AG08395 (cell line): ENCODE measurements at regions not wholly inside any gene's neighbourhood (a gene's known extent, or its start where the extent isn't known, plus 50 kb on each side); places are given as distances from the start of the nearest gene placed in this dataset.
"Not testable (repeated sequence)": the region's sequence is repeated elsewhere in the genome, so short reads cannot be mapped to it uniquely, and the experiment has no call there.

Experiments
- DNase-seq: peaks from one replicate; pipeline ENCODE4 v3.0.0; 2012; ENCODE audit warnings: mixed read lengths, low spot score

DNA sequence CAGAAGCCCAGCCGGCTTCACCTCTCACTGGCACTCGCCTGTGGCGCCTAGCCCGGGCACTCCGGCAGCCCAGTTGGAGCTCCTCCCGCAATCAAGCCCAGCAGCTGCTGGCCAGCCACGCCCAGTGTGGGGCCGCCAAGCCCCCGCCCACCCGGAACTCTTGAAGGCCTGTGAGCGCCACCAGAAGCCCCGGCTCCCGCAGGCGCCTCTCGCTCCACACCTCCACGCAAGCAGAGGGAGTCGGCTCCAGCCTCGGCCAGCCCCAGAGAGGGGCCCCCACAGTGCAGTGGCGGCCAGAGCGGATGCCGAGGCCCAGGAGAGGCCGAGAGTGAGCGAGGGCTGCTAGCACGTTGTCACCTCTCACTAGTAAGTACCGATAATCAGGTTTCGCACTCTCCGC is 240.7 kb downstream of the TFEC start:
- DNase-seq = no peak

DNA sequence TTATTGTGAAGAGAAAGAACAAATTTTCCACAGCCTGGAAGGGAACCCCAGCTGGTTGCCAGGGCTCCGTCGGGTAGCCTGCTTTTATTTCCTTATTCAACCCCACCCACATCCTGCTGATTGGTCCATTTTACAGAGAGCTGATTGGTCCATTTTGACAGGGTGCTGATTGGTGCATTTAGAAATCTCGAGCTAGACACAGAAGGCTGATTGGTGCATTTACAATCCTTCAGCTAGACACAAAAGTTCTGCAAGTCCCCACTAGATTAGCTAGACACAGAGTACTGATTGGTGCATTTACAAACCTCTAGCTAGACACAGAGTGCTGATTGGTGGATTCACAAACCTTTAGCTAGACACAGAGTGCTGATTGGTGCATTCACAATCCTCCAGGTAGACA is 241.1 kb downstream of the TFEC start:
- DNase-seq = not testable (repeated sequence)

DNA sequence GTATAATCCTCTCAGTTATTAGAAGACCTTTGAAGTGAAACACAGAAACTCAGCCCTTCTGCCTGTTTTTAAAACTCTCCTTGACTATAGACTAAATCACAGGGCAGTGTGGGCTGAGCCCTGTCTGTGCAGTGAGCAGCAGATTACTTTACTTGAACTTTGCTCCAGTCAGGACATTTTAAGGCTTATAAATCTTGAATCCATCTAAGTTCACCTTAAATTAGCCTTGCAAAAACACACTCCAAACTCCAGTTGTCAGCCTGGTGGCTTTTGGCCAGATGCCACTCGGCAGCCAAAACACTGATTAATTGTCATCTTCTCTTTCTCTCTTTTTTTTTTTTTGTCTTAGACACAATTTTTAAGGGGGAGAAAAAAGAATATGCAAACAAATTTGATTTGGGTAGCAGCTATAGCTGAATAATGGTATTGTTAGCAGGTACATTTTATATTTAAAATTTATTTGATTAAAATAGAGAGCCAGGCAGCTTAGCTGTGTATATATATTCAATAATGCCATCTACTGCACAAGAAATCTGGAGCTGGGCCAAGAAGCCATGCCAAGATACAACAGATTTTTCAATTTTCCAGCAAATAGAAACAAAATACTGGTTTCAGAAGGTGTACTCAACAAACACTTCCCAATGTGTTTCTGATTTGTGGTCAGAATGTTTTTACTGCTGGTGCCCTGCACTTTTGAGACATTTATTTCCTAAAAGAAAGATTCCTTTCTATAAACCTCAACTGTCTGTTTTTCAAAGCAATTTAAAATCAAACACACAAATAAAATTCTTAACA is 247.7 kb downstream of the TFEC start:
- no peak for DNase-seq

DNA sequence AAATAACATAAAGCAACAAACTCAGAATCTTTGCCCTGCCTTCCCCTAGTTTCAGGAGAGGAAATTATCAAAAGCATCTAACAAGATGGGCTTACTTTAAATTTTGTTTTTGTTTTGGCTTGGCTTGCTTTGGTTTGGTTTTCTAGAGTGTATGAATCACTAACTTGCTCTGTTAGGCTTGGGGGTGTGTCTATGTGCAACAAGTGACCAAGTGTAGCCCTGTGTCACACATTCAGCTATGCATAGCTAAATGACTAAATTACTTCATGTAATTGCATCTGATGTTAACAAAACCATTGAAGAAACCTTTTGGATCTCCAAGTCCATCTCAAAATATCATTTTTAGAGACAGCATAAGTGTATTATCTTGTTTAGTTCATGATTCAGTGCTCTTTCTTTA is 251.0 kb downstream of the TFEC start:
- peak; percentile 10 for DNase-seq

DNA sequence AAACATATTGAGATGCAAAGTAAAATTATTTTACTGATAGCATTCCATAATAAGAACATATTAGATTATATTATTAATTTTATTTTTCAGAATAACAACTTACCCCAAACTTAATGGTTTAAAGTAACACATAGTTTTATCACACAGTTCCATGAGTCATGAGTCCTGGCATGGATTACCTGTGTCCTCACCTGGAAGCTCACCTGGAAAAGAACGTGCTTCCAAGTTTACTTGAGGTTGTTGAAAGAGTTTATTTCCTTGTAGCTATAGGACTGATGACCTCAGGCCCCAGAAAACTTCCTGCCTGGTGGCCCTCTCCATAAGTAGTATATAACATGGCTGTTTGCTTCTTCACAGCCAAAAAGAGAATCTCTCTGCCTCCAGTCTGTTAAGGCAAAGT is 254.6 kb downstream of the TFEC start:
- DNase-seq = no peak

DNA sequence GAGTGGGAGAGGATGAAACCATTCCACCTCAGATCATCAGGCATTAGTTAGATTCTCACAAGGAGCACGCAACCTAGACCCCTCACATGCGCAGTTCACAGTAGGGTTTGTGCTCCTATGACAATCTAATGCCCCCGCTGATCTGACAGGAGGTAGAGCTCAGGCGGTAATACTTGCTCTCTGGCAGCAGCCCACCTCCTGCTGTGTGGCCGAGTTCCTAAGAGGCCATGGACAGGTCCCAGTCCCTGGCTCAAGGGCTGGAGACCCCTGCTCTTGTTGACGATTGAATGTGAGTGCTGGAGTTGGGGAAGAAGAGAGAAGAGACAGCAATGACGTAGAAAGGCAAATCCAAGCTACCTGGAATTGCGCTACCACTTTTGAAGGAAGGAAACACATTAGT is 267.2 kb downstream of the TFEC start:
- DNase-seq = no peak

DNA sequence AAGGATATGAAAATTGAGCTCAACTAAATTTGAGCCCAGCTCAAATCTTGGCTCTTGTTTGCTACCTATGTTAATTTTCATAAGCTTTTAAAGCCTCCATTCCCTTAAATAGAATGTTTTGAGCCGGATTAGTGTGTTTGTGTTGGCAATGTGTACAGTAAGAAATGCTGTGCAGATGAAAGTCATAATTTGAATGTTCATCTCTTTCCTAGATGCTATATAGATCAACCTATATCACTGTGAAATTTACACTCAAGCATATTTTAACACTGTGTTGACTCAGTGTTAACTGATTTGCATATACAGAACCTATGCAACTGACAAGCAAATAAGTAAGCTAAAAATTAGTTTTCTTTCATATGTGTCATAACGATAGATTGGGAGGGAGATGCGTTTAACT is 272.5 kb downstream of the TFEC start:
- no peak for DNase-seq

DNA sequence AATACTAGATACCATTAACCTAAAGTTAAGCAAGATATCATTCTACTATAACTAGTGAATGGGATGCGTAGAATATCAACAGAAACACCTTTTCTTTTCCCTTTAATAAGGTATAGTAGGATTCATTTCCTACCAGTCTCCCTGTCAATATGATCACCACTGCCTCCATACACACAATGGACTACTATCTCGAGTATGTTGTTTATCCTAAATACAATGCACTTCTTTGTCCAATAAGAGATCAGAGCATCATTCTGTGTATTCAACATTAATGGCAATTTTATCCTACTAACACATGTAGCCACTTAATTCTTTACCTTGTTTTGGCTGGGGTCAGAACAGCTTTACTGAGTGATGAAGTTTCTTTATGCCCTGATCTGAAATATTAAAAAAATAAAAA is 276.3 kb downstream of the TFEC start:
- no peak for DNase-seq

DNA sequence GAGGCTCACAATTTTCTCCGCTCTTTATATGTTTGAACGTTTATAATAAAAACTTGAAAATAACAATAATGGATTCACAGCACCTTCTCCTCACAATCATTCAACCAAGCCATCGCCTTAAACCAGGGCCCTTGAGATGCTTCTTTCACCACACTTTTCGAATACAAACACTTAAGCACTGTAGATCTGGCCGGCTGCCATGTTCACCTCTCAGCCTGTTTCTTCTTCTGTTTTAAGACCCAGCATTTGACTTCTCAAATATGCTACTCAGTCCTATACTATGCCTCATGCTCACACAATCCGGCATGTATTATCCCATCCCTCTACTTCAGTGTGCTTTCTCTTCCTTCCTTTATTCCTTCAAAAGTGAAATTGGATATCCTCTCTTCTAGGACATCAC is 280.6 kb downstream of the TFEC start:
- DNase-seq = no peak

DNA sequence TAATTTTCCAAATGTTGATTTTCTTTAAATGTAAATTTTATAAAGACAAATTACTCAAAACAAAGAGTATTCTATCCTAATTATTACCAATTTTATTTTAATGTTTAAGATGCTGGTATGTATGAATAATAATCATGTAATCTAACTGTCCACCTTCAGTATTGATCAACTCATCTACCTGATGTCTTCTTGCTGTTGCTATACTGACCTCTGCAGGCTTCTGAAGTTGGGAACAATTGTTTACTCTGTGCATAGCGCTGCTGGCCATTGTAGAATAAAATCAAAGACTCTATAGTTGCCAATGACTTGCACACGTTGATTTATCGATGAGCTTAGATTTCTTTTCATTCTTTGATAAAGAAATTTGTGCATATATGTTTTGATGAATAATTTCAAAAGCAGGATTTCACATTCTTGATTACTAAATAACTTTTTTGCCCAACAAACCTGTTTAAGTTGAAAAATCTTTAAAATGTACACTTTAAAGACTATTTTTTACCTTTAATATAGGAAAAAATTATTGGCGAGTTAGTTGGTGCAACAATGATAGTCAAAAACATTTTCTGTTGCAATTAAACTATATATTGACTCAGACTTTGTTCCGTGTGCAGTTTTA is 282.3 kb downstream of the TFEC start:
- no peak for DNase-seq

DNA sequence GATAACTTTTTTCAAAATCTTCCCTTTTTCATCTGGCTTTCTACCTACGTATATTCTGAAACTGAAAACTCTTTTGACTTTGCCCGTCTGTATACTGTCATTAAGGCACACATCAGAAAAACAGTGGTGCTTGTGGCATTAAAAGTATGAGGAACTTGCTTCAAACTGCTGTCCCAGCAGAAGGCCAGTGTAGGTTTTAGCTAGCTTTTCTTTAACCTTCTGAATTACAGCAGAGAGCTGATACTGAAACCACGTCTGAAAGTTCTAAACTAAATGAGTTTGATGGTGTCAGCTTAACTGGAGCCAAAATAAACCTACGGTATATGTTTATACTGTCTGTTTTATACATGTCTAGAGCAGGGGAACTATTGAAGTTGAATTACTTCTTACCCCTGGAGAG is 283.4 kb downstream of the TFEC start:
- peak; percentile 4 for DNase-seq

DNA sequence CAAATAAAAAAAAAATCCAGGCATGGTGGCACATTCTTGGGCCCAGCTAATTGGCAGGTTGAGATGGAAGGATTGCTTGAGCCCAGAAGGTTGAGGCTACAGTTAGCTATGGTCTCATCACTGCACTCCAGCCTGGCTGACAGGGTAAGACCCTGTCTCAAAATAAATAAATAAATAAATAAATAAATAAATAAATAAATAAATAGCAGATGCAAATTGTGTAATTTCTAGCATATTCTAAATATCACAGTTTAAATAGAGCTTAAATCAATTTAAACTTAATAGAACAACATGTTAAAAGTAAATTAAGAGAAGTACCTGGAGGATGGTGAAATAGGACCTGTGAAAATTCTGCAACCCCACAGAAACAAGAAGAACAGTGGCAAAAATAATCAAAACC is 290.5 kb downstream of the TFEC start:
- DNase-seq = no peak

DNA sequence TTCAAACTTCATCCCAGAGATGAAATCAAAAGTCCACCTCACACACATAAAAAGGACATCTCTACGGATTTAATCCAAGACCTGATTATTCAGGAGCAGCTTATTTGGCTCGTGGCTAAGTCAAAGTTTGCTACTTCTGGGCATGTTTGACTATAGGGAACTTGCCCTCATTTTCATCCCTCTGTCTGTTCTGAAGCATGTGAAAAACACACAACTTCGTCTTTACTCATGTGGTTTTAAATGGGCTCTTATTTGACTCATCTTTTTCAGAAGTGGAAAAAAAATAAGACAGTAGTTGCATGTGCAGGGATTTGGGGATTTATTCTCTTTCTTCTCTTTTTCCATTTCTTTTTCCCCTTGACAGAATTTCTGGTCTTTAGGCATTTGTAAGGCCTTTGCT is 295.9 kb downstream of the TFEC start:
- DNase-seq = no peak

DNA sequence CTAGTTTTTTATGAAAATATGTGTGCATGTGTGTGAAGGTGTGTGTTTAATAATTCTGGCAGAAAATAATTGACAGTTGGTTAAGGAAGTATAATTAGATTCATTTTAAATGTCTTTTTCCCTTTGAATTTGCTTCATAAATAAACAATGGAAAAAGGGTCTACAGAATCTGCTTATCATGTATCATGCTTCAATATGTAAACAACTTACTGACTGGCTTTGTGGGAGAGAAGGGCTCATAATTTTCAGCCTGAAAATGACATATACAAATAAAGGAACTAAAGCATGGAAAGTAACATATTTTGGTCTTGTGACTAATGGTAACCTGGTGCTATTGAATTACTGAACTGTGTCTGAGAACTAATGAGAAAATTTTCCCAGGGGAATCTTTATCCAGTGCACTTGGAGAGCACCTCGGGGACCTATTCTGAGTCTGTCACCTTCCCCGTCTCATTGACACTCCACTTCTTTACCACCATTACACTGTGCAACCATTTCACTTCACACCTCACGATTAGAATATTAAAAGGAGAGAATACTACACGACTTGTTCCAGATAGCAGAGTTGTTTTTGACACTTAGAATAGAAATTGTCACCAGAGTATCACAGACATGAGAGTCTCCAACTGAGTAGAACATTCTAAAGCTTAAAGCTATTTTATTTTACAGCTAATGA is 298.6 kb downstream of the TFEC start:
- DNase-seq = no peak

DNA sequence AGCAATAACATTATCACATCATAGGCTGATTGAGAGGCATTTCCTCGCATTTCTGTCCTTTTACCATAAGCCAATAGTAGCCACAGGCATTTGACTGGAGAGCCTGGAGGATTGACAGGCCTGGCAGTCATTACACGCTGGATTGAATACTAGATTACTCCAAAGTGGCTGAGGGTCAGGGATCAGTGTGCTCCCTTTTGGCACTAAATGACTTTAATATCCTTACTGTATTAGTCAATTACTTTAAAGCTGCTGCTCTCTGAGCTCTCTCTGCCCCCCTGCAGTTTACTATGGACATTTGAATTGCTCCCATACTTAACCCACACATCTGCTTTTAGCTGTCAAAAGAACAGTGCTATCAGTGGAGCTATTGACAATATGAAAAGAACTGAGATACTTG is 302.0 kb downstream of the TFEC start:
- no peak for DNase-seq

DNA sequence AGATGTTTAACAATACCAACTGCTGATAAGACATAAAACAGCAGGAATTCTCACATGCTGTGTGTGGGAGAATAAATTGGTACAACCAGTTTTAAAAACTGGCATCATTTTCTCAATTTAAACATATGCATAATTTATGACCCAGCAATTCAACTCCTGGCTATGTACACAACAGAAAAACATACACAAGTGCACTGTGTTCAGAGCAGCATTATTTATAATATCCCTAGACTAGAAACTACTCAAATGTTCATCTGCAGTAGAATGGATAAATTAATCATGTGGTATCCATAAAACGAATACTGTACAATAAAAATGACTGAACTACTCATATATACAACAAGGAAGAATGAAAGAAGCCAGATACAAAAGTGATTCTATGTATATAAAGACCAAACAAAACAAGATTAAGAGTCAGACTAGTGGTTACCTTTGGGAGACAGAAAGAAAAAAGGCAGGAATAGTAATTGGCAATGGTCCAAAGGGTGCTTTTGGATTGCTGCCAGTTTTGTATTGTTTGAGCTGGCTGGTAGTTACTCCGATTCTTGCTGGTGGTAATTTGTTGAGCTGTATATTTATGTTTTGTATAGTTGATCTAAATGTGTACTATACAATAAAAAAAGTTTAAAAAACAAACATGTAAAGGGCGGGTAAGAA is 306.0 kb downstream of the TFEC start:
- no peak for DNase-seq

DNA sequence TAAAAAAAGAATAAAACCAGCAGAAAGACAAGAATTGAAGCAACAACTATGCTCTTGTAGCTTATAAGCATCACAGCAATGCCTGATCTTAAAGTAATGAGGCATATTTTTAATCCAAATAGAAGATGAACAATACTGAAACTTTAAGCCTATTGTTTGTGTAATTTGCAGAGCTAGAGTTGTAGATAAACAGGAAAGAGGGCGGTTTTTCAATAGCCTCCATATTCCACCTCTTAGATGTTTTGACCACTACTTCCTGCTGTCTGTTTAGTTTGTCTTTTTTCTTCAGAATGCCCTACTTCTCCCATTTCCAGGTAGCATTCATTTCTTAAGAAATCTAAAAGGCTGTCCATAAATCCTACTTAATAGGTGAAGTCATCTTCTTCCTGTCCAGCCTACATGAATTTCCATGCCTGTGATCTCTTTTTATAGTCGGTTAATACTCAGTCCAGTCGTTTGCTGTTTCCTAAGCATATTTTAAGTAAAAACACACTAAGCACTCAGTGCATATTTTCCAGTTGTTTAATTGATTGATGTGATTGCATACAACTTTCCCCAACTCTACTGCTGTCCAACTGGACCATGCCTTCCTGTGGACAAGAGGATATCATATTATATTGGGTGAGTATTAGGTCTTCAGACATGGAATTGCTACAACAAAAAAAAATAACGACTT is 308.1 kb downstream of the TFEC start:
- DNase-seq = no peak

DNA sequence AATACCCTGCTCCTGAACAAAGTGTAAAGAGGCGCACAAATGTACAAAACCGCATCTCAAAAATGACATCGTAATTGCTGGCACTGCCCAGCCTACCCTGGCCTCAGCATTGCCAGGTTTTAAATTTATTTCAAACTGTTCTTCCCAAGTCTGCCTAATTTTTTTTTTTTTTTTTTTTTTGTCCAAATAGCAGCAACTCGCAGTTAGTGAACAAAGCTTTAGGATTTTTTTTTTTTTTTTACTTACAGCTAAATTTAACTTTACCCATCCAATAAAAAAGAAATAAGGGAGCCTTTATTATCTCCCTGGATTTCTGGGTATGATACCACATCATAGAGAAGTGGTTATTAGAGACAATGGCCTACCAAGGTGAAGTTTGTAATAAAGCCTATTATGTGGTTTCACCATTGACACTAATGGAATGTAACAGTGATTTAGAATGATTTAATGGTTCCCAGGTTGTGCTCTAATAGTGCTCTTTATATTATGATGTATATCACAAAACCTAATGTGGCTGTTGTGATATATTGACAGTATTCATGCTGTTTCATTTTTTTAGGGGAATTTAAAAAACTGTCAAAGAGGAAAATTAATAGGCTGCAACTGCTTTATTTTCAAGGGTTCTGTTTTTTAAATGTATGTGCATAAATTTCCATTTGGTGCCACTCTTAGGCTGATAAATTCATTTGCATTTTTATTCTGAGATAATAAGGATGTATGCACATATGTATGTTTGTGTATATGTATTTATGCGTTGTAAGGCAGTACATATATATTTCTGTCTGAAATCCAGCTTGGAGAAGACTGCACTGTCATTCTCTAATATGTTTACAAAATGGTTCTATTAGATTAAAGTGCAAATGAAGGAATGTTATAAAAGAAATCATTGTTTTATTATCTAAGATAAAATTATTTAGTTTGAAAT is 309.0 kb downstream of the TFEC start:
- DNase-seq = no peak

DNA sequence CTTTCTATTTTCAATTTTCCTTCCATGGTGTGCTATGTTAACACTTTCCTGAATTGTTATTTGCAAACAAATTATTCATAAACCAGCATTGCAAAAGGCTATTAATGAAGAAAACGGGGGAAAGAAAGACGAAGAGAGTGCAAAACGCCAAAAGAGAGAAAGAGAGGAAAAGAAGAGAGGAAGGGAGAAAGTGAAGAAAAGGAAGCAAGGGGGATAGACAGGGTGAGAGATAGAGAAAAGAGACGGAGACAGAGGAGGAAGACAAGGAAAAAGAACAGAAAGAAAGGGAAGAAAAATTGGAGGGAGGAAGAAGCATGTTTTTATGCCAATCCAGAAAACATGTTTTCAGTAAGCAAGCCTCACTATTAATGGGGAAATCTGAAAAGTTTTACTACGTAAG is 310.6 kb downstream of the TFEC start:
- no peak for DNase-seq

DNA sequence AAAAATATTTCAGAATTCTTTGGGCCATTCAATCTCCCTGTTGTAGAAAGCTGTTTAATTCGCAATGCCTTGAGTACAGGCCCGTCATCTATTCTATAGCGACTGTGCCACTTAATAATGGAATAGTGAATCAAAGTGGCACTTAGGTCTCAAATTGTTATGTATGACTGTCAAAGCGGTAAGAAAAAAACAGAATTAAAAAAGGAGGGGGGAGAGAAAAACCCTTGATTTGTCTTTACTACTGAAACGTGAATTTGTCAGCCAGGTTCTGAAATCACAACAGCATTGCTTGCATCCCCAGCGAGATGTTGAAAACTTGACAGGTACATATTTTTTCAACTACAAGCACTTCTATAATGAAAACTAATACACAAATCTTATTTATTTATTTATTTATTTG is 320.9 kb downstream of the TFEC start:
- no peak for DNase-seq

DNA sequence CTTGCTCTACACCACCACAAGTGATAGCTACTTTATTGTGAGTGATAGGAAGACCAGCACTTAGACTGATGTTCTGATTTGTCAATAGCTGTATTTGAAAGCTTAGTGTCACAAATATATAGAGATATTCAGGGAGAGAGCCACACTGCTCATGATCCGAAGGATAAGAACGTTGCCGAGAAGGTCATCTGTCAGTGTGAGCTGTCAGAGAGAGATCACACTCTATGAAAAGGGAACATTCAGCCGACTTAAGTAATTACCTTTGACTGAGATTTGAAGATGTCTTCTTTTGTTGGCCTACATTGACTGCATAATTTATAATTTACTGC is 322.6 kb downstream of the TFEC start:
- no peak for DNase-seq
